ENCODE measurements at regions not wholly inside any gene's neighbourhood (a gene's known extent, or its start where the extent isn't known, plus 50 kb on each side); places are given as distances from the start of the nearest gene placed in this dataset.

GRCh38 chr2:144712550-144712940, 192.6 kb upstream of the ZEB2 start:
- DNase-seq (ENCODE audit: low read depth in 4 of 4, low spot score in 2 of 4), result no peak

GRCh38 chr2:144711630-144712549, 192.0 kb upstream of the ZEB2 start:
- DNase-seq (ENCODE audit: low read depth in 4 of 4, low spot score in 2 of 4), result no peak

DNA sequence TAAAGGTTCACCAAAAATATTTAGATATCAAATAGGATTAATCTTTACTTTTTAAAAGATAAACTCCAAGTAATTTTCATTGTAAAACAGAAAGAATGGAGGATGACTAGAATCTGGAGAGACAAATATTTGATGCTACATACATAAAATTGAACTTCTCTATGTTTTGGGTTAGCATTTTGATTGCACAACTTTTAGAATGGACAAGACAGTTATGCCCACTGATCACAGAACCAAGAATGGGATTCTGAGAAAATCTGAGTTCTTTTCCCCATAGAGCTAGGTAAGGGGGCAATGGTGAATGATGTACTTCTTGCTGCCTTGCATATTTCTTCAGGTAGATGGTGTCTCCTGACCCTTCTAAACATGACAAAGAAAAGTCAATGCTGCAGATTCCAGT, 191.2 kb upstream of the ZEB2 start:
- DNase-seq (ENCODE audit: low read depth in 4 of 4, low spot score in 2 of 4), result no peak

- DNase-seq (ENCODE audit: low read depth in 4 of 4, low spot score in 2 of 4), result no peak
Measured at GRCh38 chr2:144708626-144709025, 188.7 kb upstream of the ZEB2 start.

DNA sequence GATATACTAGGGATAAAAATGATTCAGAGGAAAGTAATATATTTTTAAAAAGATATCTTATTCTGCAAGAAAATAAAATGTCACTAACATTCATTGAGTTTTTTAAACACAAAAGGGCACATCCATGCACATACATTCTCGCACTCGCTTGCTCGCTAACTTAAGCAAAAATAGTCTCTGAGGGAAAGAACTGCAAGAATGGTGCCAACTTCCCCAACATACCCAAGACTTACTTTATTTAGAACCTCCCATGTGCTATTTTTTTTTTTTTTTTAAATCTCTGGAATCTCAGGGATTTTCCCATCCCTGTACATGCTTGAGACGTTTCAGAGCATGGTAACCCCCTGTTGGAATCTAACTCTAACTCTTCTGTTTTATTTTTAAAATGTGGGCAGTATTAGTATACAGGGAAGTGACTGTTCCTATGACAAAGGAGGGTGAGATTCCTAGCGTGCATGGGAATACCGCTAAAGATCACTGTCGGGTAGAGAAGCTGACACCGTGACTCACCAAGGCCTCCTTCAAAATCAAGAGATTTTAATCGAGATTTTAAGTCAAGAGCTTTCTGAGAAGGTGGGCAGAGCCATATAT, 187.9 kb upstream of the ZEB2 start:
- DNase-seq (ENCODE audit: low read depth in 4 of 4, low spot score in 2 of 4), result no peak

DNA sequence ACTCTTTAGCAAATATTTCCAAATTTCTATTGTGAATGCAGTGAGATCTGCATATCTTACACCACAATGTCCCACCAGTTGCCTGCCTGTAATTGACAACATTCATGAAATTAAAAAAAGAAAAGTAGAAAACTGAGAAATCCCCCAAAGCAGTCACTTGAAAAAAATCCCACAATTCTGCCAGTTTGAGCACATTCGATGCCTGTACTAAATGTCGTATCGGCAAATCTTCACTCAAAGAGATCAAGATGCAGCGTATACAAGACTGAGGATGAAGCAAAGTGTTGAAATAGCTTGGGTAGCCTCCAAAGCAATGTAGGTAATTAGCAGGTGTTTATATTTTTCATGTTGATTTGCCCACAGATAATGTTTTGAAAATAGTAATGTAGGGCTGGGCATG, 186.7 kb upstream of the ZEB2 start:
- DNase-seq (ENCODE audit: low read depth in 4 of 4, low spot score in 2 of 4), result no peak

- DNase-seq (ENCODE audit: low read depth in 4 of 4, low spot score in 2 of 4), result no peak
Measured at GRCh38 chr2:144705328-144706245, 185.7 kb upstream of the ZEB2 start.

DNA sequence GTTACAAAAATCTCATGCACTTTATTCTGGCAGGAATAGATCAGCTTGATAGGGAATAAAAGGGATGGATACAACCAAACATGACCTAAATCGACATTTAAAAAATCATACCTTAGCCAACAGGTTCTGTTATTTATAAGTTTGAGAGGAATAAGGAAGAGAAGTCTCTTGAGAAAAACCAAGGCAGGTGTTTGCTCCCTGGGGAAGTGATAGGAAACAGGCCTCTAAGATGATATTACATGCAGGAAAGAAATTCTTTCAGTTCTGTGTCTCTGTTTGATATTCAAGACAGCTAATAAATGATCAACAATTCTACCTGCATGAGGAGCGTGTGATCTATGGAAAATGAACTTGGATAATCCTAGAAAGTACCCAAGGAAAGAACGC, 184.8 kb upstream of the ZEB2 start:
- no peak for DNase-seq (ENCODE audit: low read depth in 4 of 4, low spot score in 2 of 4)

- DNase-seq (ENCODE audit: low read depth in 4 of 4, low spot score in 2 of 4), result no peak
Measured at GRCh38 chr2:144703852-144704708, 184.2 kb upstream of the ZEB2 start.

GRCh38 chr2:144702051-144702450, 182.1 kb upstream of the ZEB2 start:
- no peak for DNase-seq (ENCODE audit: low read depth in 4 of 4, low spot score in 2 of 4)

- no peak for DNase-seq (ENCODE audit: low read depth in 4 of 4, low spot score in 2 of 4)
Measured at GRCh38 chr2:144701259-144701658, 181.3 kb upstream of the ZEB2 start.

GRCh38 chr2:144698156-144698555, 178.2 kb upstream of the ZEB2 start:
- no peak for DNase-seq (ENCODE audit: low read depth in 4 of 4, low spot score in 2 of 4)

GRCh38 chr2:144695657-144696056, 175.7 kb upstream of the ZEB2 start:
- DNase-seq (ENCODE audit: low read depth in 4 of 4, low spot score in 2 of 4), result no peak

DNA sequence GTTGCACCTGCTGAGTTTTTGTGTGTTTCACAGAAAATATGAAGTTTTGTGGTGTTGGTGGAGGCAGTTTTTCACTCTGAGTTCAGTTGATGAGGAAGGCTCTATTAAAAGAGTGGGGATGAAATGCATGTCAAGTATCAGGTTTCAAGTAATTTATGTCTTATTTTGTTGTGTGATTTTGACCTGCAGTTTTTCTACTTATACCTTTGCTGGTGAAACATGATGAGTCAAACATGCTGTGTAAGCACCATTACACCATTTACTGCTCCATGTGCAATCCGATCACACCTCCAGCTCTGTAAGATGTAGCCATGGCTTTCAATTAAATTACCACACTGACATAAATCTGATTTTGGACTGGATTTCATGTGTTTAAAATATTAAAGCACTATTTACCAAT, 174.5 kb upstream of the ZEB2 start:
- DNase-seq (ENCODE audit: low read depth in 4 of 4, low spot score in 2 of 4), result no peak

DNA sequence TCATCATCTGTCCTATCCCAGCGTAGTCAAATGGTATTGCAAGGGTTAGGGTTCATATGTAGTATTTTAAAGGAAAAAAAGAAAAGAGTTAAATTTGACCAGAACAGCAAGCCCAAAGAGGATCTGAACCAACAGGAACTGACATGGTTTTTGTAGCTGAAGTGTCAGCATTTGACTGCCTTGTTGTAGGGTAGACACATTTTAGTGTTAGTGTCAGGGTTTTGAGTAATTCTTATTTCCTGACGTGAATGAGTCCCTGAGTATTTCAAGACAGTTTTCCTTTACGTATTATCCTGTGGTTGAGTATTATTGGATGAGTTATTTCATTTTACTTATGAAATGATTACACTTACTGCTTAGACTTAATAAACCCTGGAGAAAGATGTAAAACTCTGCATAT, 173.3 kb upstream of the ZEB2 start:
- no peak for DNase-seq (ENCODE audit: low read depth in 4 of 4, low spot score in 2 of 4)

GRCh38 chr2:144692661-144693060, 172.7 kb upstream of the ZEB2 start:
- DNase-seq (ENCODE audit: low read depth in 4 of 4, low spot score in 2 of 4), result no peak

- DNase-seq (ENCODE audit: low read depth in 4 of 4, low spot score in 2 of 4), result no peak
Measured at GRCh38 chr2:144690771-144691170, 170.9 kb upstream of the ZEB2 start.

DNA sequence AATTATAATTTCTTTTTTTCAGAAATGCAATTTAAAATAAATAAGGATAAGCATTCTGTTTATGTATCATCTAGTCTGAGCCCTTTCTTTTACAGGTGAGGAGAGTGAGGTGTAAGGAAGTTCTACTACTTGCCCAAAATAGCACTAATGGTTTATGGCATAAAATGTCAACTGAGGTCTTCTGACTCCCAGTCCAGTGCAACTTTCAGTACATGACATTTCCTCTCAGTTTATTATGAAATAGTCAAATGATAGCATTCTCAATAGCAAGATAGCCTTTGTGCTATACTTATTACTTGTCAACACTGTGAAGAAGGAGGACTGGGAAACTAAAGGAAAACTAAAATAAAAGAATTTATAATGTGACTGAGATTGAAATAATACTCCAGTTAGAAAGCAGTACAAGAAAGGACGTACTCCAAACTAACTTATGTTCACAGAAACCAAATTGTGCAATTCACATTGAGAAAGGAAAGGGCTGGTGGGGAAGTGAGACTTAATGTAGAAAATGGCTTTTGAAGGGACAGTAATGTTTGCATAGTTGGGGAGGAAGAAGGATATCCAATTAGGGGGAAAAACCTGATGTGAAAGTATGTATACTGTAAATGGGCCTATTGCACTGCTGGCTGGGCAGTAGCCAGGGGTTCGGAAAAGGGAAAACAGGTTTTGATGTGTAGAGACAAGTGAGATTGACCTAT, 166.7 kb upstream of the ZEB2 start:
- DNase-seq (ENCODE audit: low read depth in 4 of 4, low spot score in 2 of 4), result no peak

- DNase-seq (ENCODE audit: low read depth in 4 of 4, low spot score in 2 of 4), result no peak
Measured at GRCh38 chr2:144683966-144684365, 164.0 kb upstream of the ZEB2 start.

All from left renal cortex interstitium (tissue), 4 donors.